HFF-Myc (cell line): ENCODE measurements at regions not wholly inside any gene's neighbourhood (a gene's known extent, or its start where the extent isn't known, plus 50 kb on each side); places are given as distances from the start of the nearest gene placed in this dataset.
"Not testable (repeated sequence)": the region's sequence is repeated elsewhere in the genome, so short reads cannot be mapped to it uniquely, and the experiment has no call there.

Experiments
- DNase-seq: peaks from one replicate; pipeline ENCODE4 v3.0.0-alpha.2; 2011; ENCODE audit warnings: low read depth; ENCODE audit errors: extremely low read depth
- H3K4me3 ChIP-seq: replicated peaks from 2 replicates; pipeline ENCODE4 v1.5.1; 2011; ENCODE audit warnings: low read depth, mild to moderate bottlenecking, control low read depth, low read length
- TF ChIP-seq, protein P1 (sequence below): IDR thresholded peaks from 2 replicates; pipeline ENCODE4 v1.5.1; 2012; ENCODE audit warnings: mild to moderate bottlenecking, low read depth, low read length, control low read depth; ENCODE audit errors: missing control alignments

GRCh38 chr13:61531383-61532065 lies 115.9 kb upstream of the PCDH20 start:
- H3K4me3 ChIP-seq, result no peak overlapping the region
- no peak for DNase-seq
- TF ChIP-seq, protein P1, sequence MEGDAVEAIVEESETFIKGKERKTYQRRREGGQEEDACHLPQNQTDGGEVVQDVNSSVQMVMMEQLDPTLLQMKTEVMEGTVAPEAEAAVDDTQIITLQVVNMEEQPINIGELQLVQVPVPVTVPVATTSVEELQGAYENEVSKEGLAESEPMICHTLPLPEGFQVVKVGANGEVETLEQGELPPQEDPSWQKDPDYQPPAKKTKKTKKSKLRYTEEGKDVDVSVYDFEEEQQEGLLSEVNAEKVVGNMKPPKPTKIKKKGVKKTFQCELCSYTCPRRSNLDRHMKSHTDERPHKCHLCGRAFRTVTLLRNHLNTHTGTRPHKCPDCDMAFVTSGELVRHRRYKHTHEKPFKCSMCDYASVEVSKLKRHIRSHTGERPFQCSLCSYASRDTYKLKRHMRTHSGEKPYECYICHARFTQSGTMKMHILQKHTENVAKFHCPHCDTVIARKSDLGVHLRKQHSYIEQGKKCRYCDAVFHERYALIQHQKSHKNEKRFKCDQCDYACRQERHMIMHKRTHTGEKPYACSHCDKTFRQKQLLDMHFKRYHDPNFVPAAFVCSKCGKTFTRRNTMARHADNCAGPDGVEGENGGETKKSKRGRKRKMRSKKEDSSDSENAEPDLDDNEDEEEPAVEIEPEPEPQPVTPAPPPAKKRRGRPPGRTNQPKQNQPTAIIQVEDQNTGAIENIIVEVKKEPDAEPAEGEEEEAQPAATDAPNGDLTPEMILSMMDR, result no peak

DNA sequence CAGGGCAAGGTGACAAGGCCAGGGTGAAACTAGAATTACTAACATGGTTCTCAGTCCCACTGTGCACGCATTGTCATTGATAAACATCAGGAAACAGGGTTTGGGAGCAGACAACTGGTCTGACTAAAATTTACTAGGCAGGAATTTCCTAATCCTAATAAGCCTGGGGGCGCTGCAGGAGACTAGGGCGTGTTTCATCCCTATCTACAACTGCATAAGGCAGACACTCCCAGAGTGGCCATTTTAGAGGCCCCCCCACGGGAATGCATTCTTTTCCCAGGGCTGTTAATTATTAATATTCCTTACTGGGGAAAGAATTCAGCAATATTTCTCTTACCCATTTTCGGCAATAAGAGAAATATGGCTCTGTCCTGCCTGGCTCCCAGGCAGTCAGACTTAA lies 103.6 kb upstream of the PCDH20 start:
- H3K4me3 ChIP-seq, DNase-seq: not testable (repeated sequence)

DNA sequence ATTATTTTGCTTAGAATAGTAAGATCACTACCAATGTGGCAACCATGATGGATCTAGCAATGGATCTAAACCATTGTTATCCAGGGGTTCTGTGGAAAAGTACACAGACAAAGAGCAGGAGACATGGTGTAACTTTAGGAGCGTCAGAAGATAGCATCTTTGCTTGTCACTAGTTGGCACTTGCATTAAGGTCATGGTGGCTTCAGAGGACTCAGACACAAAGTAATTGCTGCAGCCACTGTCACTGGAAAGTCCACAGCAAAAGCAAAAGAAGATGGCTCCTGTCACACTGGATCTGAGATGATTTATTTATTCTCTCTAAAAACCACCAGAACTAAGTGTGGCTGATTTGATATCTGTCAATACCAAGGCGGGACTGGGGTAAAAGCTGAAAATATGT lies 93.3 kb upstream of the PCDH20 start:
- TF ChIP-seq, protein P1, result no peak
- no peak for DNase-seq
- H3K4me3 ChIP-seq, result no peak overlapping the region

DNA sequence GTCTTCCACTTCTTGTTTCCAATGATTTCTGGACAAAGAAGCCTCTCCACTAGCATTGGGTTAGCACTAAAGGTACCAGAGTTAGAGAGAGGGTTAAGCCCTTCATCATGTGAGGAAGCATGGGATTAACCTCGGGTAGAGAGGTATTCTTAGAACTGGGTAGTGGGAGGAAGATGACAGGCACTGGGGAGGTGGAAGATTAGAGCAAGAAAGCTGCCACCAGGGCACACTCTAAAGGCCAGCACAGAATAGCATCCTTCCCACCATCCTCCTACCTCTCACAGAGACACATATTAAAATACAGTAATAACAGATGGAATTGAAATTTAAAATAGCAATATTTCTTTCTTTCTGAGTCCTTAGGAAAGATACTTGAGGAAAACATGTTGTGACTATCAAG lies 84.5 kb upstream of the PCDH20 start:
- no peak overlapping the region for H3K4me3 ChIP-seq

GRCh38 chr13:61495648-61496047 lies 80.0 kb upstream of the PCDH20 start:
- TF ChIP-seq, protein P1, result no peak
- DNase-seq, result no peak
- no peak overlapping the region for H3K4me3 ChIP-seq

More for the DNA sequence above, 84.5 kb upstream of the PCDH20 start:
- DNase-seq, result no peak
- TF ChIP-seq, protein P1, result no peak

DNA sequence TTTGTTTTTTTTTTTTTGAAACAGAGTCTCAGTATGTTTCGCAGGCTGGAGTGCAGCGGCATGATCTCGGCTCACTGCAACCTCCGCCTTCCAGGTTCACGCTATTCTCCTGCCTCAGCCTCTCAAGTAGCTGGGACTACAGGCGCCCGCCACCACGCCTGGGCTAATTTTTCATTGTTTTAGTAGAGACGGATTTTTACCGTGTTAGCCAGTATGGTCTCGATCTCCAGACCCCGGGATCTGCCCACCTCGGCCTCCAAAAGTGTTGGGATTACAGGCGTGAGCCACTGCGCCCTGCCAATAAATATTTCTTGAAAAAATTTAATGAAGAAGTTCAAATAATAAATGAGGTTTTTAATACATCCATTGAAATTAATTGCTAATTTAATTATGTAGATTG lies 77.9 kb upstream of the PCDH20 start:
- not testable (repeated sequence) for DNase-seq, H3K4me3 ChIP-seq

GRCh38 chr13:61486496-61486895 lies 70.8 kb upstream of the PCDH20 start:
- TF ChIP-seq, protein P1, result no peak
- H3K4me3 ChIP-seq, result no peak overlapping the region
- DNase-seq, result no peak

DNA sequence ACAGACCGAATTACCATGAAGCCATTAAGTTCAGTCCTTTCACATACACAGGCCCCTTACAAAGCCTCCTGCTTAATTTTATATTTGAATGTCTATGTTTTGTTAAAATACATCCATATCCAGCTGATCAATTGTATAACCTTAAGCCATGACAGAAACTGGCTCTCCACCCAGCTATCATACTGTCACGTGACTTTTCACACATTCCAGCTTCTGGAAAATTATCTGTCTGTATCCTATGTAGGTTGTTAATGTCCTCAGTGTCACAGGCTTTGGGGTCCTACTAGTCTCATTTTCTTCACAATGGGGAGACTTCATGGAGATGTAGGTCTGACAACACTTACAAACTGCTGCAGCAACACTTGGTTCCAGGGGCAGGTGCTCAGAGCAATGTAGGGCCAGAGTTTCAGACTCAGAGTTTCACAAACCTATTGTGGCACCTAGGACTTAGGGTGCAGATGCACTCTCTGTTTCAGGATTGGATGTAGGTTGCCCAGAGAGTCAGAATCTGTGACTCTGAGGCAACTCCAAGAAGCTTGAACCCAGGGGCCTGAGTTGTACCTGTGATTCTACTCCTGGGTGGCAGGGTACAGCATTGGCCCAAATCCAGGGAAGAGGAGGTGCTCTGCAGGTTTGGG lies 69.6 kb upstream of the PCDH20 start:
- TF ChIP-seq, protein P1, result no peak
- no peak for DNase-seq
- H3K4me3 ChIP-seq, result no peak overlapping the region
